ENCODE measurements at regions not wholly inside any gene's neighbourhood (a gene's known extent, or its start where the extent isn't known, plus 50 kb on each side); places are given as distances from the start of the nearest gene placed in this dataset.
"Not testable (repeated sequence)": the region's sequence is repeated elsewhere in the genome, so short reads cannot be mapped to it uniquely, and the experiment has no call there.

- no peak overlapping the region for H3K4me3 ChIP-seq (ENCODE audit: low read depth, low read length)
- TF ChIP-seq, protein P1, sequence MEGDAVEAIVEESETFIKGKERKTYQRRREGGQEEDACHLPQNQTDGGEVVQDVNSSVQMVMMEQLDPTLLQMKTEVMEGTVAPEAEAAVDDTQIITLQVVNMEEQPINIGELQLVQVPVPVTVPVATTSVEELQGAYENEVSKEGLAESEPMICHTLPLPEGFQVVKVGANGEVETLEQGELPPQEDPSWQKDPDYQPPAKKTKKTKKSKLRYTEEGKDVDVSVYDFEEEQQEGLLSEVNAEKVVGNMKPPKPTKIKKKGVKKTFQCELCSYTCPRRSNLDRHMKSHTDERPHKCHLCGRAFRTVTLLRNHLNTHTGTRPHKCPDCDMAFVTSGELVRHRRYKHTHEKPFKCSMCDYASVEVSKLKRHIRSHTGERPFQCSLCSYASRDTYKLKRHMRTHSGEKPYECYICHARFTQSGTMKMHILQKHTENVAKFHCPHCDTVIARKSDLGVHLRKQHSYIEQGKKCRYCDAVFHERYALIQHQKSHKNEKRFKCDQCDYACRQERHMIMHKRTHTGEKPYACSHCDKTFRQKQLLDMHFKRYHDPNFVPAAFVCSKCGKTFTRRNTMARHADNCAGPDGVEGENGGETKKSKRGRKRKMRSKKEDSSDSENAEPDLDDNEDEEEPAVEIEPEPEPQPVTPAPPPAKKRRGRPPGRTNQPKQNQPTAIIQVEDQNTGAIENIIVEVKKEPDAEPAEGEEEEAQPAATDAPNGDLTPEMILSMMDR (IDR thresholded peaks at IDR 0.05; ENCODE audit: low read depth, low read length): no peak
- in situ Hi-C loops (cut with HindIII; ENCODE audit: low sequenced_read_pairs): no loop called here
- no peak for DNase-seq (ENCODE audit: low read depth, low spot score)
These were observed 1145.5 kb downstream of the TBL1XR1 start for GRCh38 chr3:176051766-176052165.

GRCh38 chr3:176046703-176047102 is 1150.6 kb downstream of the TBL1XR1 start:
- DNase-seq (ENCODE audit: low read depth, low spot score): no peak
- TF ChIP-seq, protein P1 (IDR thresholded peaks at IDR 0.05; ENCODE audit: low read depth, low read length): no peak
- H3K4me3 ChIP-seq (ENCODE audit: low read depth, low read length): no peak overlapping the region
- in situ Hi-C loops (cut with HindIII; ENCODE audit: low sequenced_read_pairs): no loop called here

DNA sequence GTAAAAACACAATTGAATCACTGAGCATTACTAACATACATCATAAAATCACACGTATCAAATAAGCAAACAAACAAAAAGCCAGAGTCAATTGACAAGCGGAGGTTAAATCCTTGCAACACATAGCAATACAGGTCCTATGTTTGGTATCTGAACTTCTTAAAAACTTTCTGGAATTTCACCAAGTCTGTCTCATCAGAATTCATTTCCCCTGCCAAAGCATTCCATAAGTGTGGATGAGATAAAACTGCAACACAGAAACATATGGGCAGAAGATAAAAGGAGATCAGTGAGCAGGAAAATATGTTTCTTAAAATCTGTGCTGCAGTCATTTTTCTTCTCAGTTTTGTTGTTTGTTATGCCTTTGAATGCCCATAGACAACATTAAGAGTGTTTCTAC is 1155.5 kb downstream of the TBL1XR1 start:
- DNase-seq (ENCODE audit: low read depth, low spot score): peak; percentile 9
- in situ Hi-C loops (cut with HindIII; ENCODE audit: low sequenced_read_pairs): no loop called here
- no peak overlapping the region for H3K4me3 ChIP-seq (ENCODE audit: low read depth, low read length)
- TF ChIP-seq, protein P1 (IDR thresholded peaks at IDR 0.05; ENCODE audit: low read depth, low read length): no peak

DNA sequence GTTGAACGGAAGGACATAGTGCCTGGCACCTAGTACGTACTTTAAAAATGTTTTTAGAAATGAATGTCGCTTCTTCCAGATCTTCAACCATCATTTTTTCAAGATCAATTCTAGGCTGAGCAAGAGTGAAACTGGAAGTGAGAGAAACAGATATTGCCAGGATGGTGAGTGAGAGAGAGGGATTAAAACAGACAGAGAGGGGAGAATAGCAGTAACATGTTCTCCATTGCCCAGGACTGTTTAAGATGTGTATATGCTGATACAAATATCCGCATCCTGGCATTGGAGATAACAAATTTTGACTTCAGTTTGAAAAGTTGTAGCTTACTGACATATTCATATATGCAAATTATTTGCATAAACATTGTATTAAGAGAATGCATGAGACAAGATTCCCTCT is 1156.1 kb downstream of the TBL1XR1 start:
- DNase-seq (ENCODE audit: low read depth, low spot score): no peak

DNA sequence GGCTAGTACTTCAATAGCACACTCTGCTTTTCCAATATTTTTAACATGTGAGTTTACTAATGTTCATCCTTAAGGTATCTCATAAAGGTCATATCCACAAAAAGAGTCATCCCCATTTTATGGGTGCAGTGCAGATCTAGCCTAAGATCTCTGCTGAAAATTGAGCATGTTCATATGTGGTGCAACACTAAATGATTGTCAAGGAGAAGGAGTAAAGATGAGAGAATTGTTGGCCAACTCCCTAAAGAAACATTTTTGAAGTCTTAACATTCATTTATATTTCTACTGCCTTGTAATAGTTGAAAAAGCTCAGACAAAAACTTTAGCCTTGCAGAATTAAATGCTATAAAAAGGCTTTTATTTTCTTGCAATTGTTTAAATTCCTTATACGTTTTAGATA is 1159.6 kb downstream of the TBL1XR1 start:
- TF ChIP-seq, protein P1 (IDR thresholded peaks at IDR 0.05; ENCODE audit: low read depth, low read length): no peak
- DNase-seq (ENCODE audit: low read depth, low spot score): no peak
- no peak overlapping the region for H3K4me3 ChIP-seq (ENCODE audit: low read depth, low read length)
- in situ Hi-C loops (cut with HindIII; ENCODE audit: low sequenced_read_pairs): no loop called here

More for the DNA sequence above, 1156.1 kb downstream of the TBL1XR1 start:
- in situ Hi-C loops (cut with HindIII; ENCODE audit: low sequenced_read_pairs): no loop called here
- H3K4me3 ChIP-seq (ENCODE audit: low read depth, low read length): no peak overlapping the region
- TF ChIP-seq, protein P1 (IDR thresholded peaks at IDR 0.05; ENCODE audit: low read depth, low read length): no peak

DNA sequence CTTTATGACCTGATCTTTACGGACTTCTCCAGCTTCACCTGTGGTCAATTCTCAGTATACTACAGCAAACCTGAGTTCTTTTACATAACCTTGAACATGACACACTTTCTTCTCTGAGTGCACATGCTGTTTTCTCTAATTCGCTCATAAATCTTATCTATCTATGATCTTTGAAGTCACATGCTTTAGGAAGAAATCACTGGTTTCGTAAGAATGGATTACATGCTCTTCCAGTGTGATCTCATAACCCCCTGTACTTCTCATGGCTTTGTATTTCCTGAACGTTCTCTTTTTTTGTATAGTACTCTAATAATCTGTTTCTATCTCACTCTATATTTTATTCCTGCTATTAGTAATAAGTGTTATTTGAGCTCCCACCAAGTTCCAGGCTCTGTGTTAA is 1165.2 kb downstream of the TBL1XR1 start:
- in situ Hi-C loops (cut with HindIII; ENCODE audit: low sequenced_read_pairs): no loop called here
- TF ChIP-seq, protein P1 (IDR thresholded peaks at IDR 0.05; ENCODE audit: low read depth, low read length): no peak

DNA sequence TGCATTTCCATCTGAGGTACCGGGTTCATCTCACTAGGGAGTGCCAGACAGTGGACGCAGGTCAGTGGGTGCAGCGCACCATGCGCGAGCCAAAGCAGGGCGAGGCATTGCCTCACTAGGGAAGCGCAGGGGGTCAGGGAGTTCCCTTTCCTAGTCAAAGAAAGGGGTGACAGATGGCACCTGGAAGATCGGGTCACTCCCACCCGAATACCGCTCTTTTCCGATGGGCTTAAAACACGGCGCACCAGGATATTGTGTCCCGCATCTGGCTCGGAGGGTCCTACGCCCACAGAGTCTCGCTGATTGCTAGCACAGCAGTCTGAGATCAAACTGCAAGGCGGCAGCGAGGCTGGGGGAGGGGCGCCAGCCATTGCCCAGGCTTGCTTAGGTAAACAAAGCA is 1157.1 kb downstream of the NAALADL2 start:
- DNase-seq (ENCODE audit: low read depth, low spot score); in situ Hi-C loops (cut with HindIII; ENCODE audit: low sequenced_read_pairs); H3K4me3 ChIP-seq (ENCODE audit: low read depth, low read length): not testable (repeated sequence)

More for the DNA sequence above, 1165.2 kb downstream of the TBL1XR1 start:
- H3K4me3 ChIP-seq (ENCODE audit: low read depth, low read length): no peak overlapping the region
- DNase-seq (ENCODE audit: low read depth, low spot score): no peak

- DNase-seq (ENCODE audit: low read depth, low spot score); in situ Hi-C loops (cut with HindIII; ENCODE audit: low sequenced_read_pairs): not testable (repeated sequence)
These were observed 1156.1 kb downstream of the NAALADL2 start for GRCh38 chr3:176015228-176015627.

More at GRCh38 chr3:176015228-176015627, 1156.1 kb downstream of the NAALADL2 start:
- not testable (repeated sequence) for H3K4me3 ChIP-seq (ENCODE audit: low read depth, low read length)
